ENCODE measurements at regions not wholly inside any gene's neighbourhood (a gene's known extent, or its start where the extent isn't known, plus 50 kb on each side); places are given as distances from the start of the nearest gene placed in this dataset.

DNA sequence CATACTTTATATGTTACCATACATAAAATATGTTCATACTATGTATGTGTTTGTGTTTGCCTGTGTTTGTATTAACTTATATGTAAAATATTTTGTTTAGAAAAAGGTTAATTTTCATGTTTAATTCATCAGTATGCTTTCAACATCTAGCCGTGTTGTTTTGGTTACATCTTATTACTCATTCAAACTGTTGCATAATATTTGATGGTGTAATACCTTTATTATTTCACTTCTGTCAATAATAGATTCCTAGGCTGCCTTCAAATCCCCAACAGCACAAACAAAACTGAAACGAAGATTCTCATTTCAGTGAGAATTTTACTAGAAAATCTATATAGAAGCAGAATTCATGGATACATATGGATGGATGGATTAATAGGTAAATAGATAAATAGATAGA, 462.3 kb upstream of the ADGRL3 start:
- no peak for TF ChIP-seq CTCF (IDR thresholded peaks at IDR 0.05; ENCODE audit: insufficient read depth, low read depth, low read length)
- peak; percentile 64 for DNase-seq (ENCODE audit: low read depth)
- H3K4me3 ChIP-seq (ENCODE audit: low read depth, low read length): no peak overlapping the region

DNA sequence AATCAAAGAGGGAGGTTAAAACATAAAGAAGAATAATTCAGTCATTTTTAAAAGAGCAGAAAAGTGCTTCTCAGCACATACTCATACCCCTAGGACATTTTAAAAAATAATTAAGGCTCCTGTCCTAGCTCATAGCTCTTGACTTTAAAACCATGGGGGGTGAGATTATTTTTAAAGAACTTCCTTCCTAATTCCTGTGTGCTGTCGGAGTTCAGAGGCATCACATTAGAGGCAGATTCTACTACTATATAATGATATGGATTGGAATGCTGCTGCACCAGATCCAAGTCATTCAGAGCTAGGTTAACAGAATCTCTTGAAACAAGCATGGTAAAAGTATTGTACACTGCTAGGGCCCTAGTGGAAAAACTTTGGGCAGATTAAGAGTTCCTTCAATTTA, 456.5 kb upstream of the ADGRL3 start:
- no peak overlapping the region for H3K4me3 ChIP-seq (ENCODE audit: low read depth, low read length)
- no peak for TF ChIP-seq CTCF (IDR thresholded peaks at IDR 0.05; ENCODE audit: insufficient read depth, low read depth, low read length)
- DNase-seq (ENCODE audit: low read depth): no peak

DNA sequence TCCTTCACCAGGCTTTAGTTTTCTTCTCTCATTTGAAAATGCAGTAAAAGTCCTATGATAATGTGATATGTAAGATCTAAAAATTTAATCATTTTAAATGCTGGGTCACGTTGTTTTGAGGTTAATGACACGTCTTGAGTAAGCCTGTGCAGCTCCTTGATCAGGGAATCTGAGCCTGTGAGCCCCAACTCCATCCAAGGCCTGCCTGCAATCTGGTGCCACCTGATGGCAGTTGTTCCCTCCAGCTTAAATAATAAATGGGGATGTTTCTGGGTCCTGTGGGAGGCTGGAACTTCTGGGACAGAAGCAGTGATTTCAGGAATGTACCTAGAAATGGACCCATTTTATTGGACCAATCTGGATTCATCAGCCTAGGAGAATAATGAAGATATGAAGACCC, 455.4 kb upstream of the ADGRL3 start:
- no peak overlapping the region for H3K4me3 ChIP-seq (ENCODE audit: low read depth, low read length)
- peak; percentile 32 for TF ChIP-seq CTCF (IDR thresholded peaks at IDR 0.05; ENCODE audit: insufficient read depth, low read depth, low read length)
- DNase-seq (ENCODE audit: low read depth): no peak

GRCh38 chr4:60745800-60746571, 454.1 kb upstream of the ADGRL3 start:
- no peak overlapping the region for H3K4me3 ChIP-seq (ENCODE audit: low read depth, low read length)
- no peak for TF ChIP-seq CTCF (IDR thresholded peaks at IDR 0.05; ENCODE audit: insufficient read depth, low read depth, low read length)
- DNase-seq (ENCODE audit: low read depth): no peak

GRCh38 chr4:60750962-60751361, 449.2 kb upstream of the ADGRL3 start:
- no peak overlapping the region for H3K4me3 ChIP-seq (ENCODE audit: low read depth, low read length)
- no peak for DNase-seq (ENCODE audit: low read depth)
- TF ChIP-seq CTCF (IDR thresholded peaks at IDR 0.05; ENCODE audit: insufficient read depth, low read depth, low read length): no peak

- DNase-seq (ENCODE audit: low read depth): no peak
- no peak for TF ChIP-seq CTCF (IDR thresholded peaks at IDR 0.05; ENCODE audit: insufficient read depth, low read depth, low read length)
- no peak overlapping the region for H3K4me3 ChIP-seq (ENCODE audit: low read depth, low read length)
Observed at GRCh38 chr4:60757986-60758680, 442.0 kb upstream of the ADGRL3 start.

Data from fibroblast of villous mesenchyme (primary cell).